AG04449 (cell line): ENCODE measurements at regions not wholly inside any gene's neighbourhood (a gene's known extent, or its start where the extent isn't known, plus 50 kb on each side); places are given as distances from the start of the nearest gene placed in this dataset.

Experiments
- CTCF ChIA-PET: fragments of 350-600 bp; formaldehyde crosslinking; extraction: SDS; loops from one replicate; lab custom pipeline; 2021; ENCODE audit warnings: antibody characterized with exemption; lab: Yijun Ruan, JAX
- POLR2A ChIA-PET: fragments of 400-600, 350-600 bp; formaldehyde crosslinking; extraction: SDS; loops from one replicate; lab custom pipeline; 2020; ENCODE audit warnings: antibody characterized with exemption, inconsistent platforms; lab: Yijun Ruan, JAX
- DNase-seq: peaks from one replicate; pipeline ENCODE4 v3.0.0-alpha.2; 2010; ENCODE audit warnings: low read depth, low spot score
- H3K4me3 ChIP-seq: 2 replicates; pipeline ENCODE4 v1.5.1; 2011; ENCODE audit warnings: low read depth, mild to moderate bottlenecking, control low read depth, low read length
- TF ChIP-seq, protein P1 (sequence below): IDR thresholded peaks from one replicate; pipeline ENCODE4 v1.5.1; 2011; ENCODE audit warnings: mild to moderate bottlenecking, moderate library complexity, low read length, control low read depth, inconsistent platforms; ENCODE audit not compliant: insufficient read depth; ENCODE audit errors: missing control alignments

DNA sequence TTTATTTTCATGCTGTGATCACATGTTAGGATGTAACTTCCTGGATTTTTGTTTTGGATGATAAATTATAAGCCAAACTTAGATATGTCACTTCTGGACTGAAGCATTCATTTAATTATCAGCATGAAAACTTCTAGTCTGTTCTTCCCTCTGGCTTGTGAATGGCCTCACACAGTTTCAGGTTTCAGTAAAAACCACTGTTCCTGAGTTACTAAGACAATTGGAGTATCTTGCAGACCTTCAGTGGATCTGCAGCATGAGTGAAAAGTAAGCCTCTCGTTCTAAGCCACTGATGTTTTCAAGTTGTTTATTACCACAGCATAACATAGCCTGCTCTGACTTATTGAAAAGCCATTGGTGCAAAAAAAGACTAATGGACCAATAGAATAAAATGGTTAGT is 55.3 kb upstream of the RGS21 start:
- no peak overlapping the region for H3K4me3 ChIP-seq
- ChIA-PET POLR2A (no interaction called here), CTCF (no interaction called here)
- no peak for DNase-seq
- TF ChIP-seq, protein P1, sequence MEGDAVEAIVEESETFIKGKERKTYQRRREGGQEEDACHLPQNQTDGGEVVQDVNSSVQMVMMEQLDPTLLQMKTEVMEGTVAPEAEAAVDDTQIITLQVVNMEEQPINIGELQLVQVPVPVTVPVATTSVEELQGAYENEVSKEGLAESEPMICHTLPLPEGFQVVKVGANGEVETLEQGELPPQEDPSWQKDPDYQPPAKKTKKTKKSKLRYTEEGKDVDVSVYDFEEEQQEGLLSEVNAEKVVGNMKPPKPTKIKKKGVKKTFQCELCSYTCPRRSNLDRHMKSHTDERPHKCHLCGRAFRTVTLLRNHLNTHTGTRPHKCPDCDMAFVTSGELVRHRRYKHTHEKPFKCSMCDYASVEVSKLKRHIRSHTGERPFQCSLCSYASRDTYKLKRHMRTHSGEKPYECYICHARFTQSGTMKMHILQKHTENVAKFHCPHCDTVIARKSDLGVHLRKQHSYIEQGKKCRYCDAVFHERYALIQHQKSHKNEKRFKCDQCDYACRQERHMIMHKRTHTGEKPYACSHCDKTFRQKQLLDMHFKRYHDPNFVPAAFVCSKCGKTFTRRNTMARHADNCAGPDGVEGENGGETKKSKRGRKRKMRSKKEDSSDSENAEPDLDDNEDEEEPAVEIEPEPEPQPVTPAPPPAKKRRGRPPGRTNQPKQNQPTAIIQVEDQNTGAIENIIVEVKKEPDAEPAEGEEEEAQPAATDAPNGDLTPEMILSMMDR: no peak

DNA sequence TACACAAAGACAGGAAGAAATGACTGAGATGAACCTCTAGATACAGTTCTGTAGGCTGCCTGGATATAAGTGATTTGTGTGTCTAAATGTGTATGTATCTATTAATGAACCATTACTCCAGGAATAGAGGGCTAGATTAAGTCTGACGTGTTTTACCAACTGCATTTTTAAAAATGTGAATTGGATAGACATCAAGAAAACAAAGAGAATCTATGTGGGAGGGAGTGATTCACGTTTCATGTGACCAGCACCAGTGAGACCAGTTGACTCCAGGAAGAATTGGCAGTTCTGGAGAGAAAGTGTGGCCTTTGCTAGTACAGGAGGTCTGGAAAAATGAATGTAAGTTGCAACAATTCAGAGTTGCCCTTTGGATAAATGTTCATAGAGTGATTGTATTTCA is 53.4 kb upstream of the RGS21 start:
- no peak overlapping the region for H3K4me3 ChIP-seq
- DNase-seq: peak; percentile 46
- CTCF ChIA-PET: no interaction called here
- TF ChIP-seq, protein P1: no peak
- POLR2A ChIA-PET: no interaction called here

DNA sequence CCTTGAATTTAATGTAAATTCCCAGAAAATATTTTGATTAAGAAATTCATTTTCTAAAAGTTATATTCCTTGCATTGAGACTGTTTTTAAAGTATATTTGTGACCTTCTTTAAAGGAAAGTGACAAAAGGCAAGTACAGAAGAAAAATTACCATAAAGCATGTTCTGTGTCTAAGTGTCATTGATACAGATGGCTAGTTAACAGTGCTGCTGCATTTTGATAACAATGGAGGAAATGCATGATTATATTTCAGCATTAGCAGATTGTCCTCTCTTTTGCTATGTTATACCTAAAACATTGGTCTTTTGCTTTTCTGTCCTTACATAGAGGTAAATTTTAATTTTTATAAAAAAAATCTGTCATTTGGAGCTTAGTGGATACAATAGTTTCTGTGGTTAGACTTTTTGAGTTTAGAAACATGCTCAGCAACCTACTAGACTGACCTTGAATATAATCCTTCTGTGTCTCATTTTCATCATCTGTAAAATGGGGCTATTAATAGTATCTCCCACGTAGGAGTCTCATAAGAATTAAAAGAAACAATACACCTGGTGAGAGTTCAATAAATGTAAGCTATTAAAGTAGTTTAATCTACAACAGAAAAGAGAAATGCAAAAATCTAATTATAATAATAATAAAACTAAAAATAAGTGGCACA is 51.1 kb upstream of the RGS21 start:
- CTCF ChIA-PET: interaction anchor here (0.9 kb wide), 1 partner anchor 9 kb away, joined by 3 read pairs; no protein-coding TSS in a partner anchor
- POLR2A ChIA-PET: no interaction called here
- DNase-seq: no peak
- TF ChIP-seq, protein P1: no peak
- no peak overlapping the region for H3K4me3 ChIP-seq

DNA sequence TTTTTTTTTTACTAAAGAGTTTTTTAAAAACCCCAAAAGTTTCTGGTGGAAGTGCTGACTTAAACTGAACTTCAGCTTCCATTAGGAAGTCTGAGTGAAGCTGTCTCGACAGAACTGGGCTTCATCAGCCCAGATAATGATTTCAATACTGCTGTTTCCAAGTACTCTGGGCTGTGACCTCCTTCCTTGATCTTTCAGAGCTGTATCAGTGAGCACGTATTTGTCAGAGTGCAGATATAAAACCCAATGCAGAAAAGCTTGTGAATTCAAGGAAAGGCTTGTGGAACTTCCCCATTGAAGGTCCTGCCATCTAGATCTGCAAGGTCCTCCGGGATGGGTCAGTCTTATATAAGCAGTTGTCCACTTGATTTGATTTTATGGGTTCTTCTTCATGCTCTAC is 50.1 kb upstream of the RGS21 start:
- DNase-seq: no peak
- ChIA-PET CTCF (no interaction called here), POLR2A (no interaction called here)
- TF ChIP-seq, protein P1: no peak
- H3K4me3 ChIP-seq: no peak overlapping the region
